SK-N-SH (cell line): ENCODE measurements at regions not wholly inside any gene's neighbourhood (a gene's known extent, or its start where the extent isn't known, plus 50 kb on each side); places are given as distances from the start of the nearest gene placed in this dataset.

ENCODE experiments used
- CTCF ChIA-PET: fragments of 300-600, 350-600 bp; formaldehyde crosslinking; extraction: SDS; loops from one replicate; lab custom pipeline; 2021; lab: Yijun Ruan, JAX
- POLR2A ChIA-PET: fragments of 350-600 bp; sonication (Branson Sonifier 250); formaldehyde crosslinking; extraction: SDS; loops from one replicate; lab custom pipeline; 2020; ENCODE audit warnings: antibody characterized with exemption, inconsistent platforms; lab: Yijun Ruan, JAX
- DNase-seq: peaks from one replicate; pipeline ENCODE4 v3.0.0; 2012
- H2AFZ ChIP-seq: fragments of 200-600 bp; sonication (generic); 2 replicates; pipeline ENCODE4 v1.8.1; 2016; ENCODE audit warnings: antibody characterized with exemption, mild to moderate bottlenecking, low read depth
- H3F3A ChIP-seq: fragments of 200-600 bp; sonication (generic); replicated peaks from 2 replicates; pipeline ENCODE3; 2016; ENCODE audit warnings: antibody characterized with exemption, mild to moderate bottlenecking; ENCODE audit not compliant: insufficient read depth
- H3K27ac ChIP-seq, 2 experiments: fragments of 200-500 bp in 1 of 2; fragments of 200-600 bp in 1 of 2; sonication (Bioruptor generic) in 1 of 2; sonication (generic), shearing (Covaris generic) in 1 of 2; 2 replicates each; pipeline versions ENCODE4 v1.5.1 to v1.6.1; 2014 to 2016; ENCODE audit warnings: low read depth in 2 of 2, inconsistent platforms in 1 of 2, low read length in 1 of 2, mild to moderate bottlenecking in 1 of 2, mixed read lengths in 1 of 2
- H3K27me3 ChIP-seq: fragments of 200-600 bp; sonication (generic), shearing (Covaris generic); 2 replicates; pipeline ENCODE4 v1.6.1; 2016; ENCODE audit warnings: mixed run types; ENCODE audit not compliant: insufficient read depth
- H3K36me3 ChIP-seq, 2 experiments: fragments of 200-500 bp in 1 of 2; fragments of 200-600 bp in 1 of 2; sonication (Bioruptor generic) in 1 of 2; sonication (generic) in 1 of 2; replicated peaks in 1 of 2; 2 replicates each; pipeline versions ENCODE3 to v1.5.1; 2014 to 2016; ENCODE audit warnings: low read length in 1 of 2, mild to moderate bottlenecking in 1 of 2; ENCODE audit not compliant: insufficient read depth in 2 of 2, control insufficient read depth in 1 of 2
- H3K4me1 ChIP-seq, 2 experiments: fragments of 200-500 bp in 1 of 2; fragments of 200-600 bp in 1 of 2; sonication (Bioruptor generic) in 1 of 2; sonication (generic), shearing (Covaris generic) in 1 of 2; 2 replicates each; pipeline versions ENCODE4 v1.5.1 to v1.6.1; 2014 to 2016; ENCODE audit warnings: low read depth in 1 of 2, low read length in 1 of 2, mixed run types in 1 of 2; ENCODE audit not compliant: insufficient read depth in 2 of 2, control insufficient read depth in 1 of 2
- H3K4me2 ChIP-seq: fragments of 200-600 bp; sonication (generic), shearing (Covaris generic); 2 replicates; pipeline ENCODE4 v1.6.1; 2017; ENCODE audit warnings: mixed run types
- H3K4me3 ChIP-seq, 2 experiments: fragments of 200-500 bp in 1 of 2; fragments of 200-600 bp in 1 of 2; sonication (Bioruptor generic) in 1 of 2; sonication (generic), shearing (Covaris generic) in 1 of 2; 2 replicates each; pipeline versions ENCODE4 v1.5.1 to v1.8.1; 2014 to 2016; ENCODE audit warnings: low read depth in 2 of 2, inconsistent platforms in 1 of 2, low read length in 1 of 2, mild to moderate bottlenecking in 1 of 2, mixed read lengths in 1 of 2, moderate library complexity in 1 of 2
- H3K79me2 ChIP-seq: fragments of 200-600 bp; sonication (generic); 2 replicates; pipeline ENCODE4 v1.8.1; 2017; ENCODE audit warnings: mild to moderate bottlenecking; ENCODE audit not compliant: insufficient read depth
- H3K9ac ChIP-seq: fragments of 200-600 bp; sonication (generic); 2 replicates; pipeline ENCODE4 v1.6.1; 2017; ENCODE audit warnings: mixed run types
- H3K9me2 ChIP-seq: fragments of 200-600 bp; sonication (generic); 2 replicates; pipeline ENCODE4 v1.6.1; 2017; ENCODE audit warnings: mixed run types
- H3K9me3 ChIP-seq: fragments of 200-600 bp; sonication (generic); 2 replicates; pipeline ENCODE4 v1.6.1; 2017; ENCODE audit warnings: mixed run types, mild to moderate bottlenecking, moderate library complexity
- H4K20me1 ChIP-seq: fragments of 200-600 bp; sonication (generic); 2 replicates; pipeline ENCODE4 v1.6.1; 2017; ENCODE audit warnings: mild to moderate bottlenecking, mixed run types; ENCODE audit not compliant: insufficient read depth
- CHD2 ChIP-seq: fragments of 150-350 bp; IDR thresholded peaks from 2 replicates; pipeline ENCODE4 v1.6.1; 2018; ENCODE audit warnings: low read length; ENCODE audit not compliant: partially characterized antibody
- EZH2phosphoT487 ChIP-seq: fragments of 200-600 bp; sonication (generic); IDR thresholded peaks from 2 replicates; pipeline ENCODE4 v1.6.1; 2017; ENCODE audit warnings: low read depth, mixed run types, mild to moderate bottlenecking, antibody characterized with exemption, moderate library complexity, borderline replicate concordance
- GABPA ChIP-seq: IDR thresholded peaks from 2 replicates; pipeline ENCODE4 v1.4.0; 2012; ENCODE audit warnings: low read depth, mild to moderate bottlenecking
- GATA2 ChIP-seq: sonication (generic); formaldehyde crosslinking; IDR thresholded peaks from 2 replicates; pipeline ENCODE4 v1.5.0; 2020; ENCODE audit warnings: mild to moderate bottlenecking, missing genetic modification reagents
- MAX ChIP-seq: IDR thresholded peaks from 2 replicates; pipeline ENCODE4 v1.4.0; 2012; ENCODE audit warnings: low read depth
- MEF2A ChIP-seq: IDR thresholded peaks from 2 replicates; pipeline ENCODE4 v1.4.0; 2012; ENCODE audit warnings: low read depth, borderline replicate concordance
- NRF1 ChIP-seq: IDR thresholded peaks from 2 replicates; pipeline ENCODE4 v1.6.1; 2012; ENCODE audit warnings: low read depth, mild to moderate bottlenecking, low read length
- RFX5 ChIP-seq: IDR thresholded peaks from 2 replicates; pipeline ENCODE4 v1.6.1; 2012; ENCODE audit warnings: mild to moderate bottlenecking, improper control_type of control experiment, low read length
- TEAD4 ChIP-seq: IDR thresholded peaks from 2 replicates; pipeline ENCODE4 v1.4.0; 2012; ENCODE audit warnings: mild to moderate bottlenecking, borderline replicate concordance; ENCODE audit not compliant: insufficient read depth
- whole genome bisulfite sequencing: methylation state at CpG from one replicate; pipeline ENCODE4 v1.1.6; 2017; ENCODE audit warnings: low lambda C conversion rate; 5-methylcytosine and 5-hydroxymethylcytosine counted together
- TF ChIP-seq, protein P1 (sequence below): IDR thresholded peaks from 2 replicates; pipeline ENCODE4 v1.6.1; 2012; ENCODE audit warnings: mild to moderate bottlenecking, low read depth, low read length, moderate library complexity
- TF ChIP-seq, protein P2 (sequence below): fragments of 150-350 bp; IDR thresholded peaks from 2 replicates; pipeline ENCODE4 v1.6.1; 2017; ENCODE audit warnings: antibody characterized with exemption, low read length, low read depth, borderline replicate concordance
- TF ChIP-seq, protein P3 (sequence below): IDR thresholded peaks from 2 replicates; pipeline ENCODE4 v1.4.0; 2012; ENCODE audit warnings: low read depth, borderline replicate concordance

DNA sequence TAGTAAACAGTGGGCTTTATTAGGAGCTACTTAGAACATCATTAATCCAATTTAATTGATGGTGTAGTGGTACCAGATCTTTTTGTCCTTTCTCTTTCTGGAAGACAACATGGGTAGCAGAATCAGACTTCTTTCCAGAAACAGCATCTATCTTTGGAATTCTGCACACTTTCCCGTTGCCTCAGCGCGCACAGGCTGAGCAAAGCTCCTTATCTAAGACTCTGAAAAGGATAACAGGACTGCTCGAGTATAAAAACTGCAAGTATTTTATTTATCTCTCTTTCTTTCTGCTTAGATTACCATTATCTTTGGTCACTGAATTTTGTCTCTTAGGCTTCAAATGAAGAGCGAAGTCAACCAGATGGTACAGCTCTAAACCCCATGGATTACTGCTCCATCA, 191.7 kb downstream of the DHX15 start:
- ChIA-PET POLR2A (no interaction called here), CTCF (interaction anchor here (0.7 kb wide), 1 partner anchor 1695 kb away, joined by 3 read pairs; no protein-coding TSS in a partner anchor)
- Histone ChIP-seq H3F3A (no peaks in the 10 kb centered on the region), H3K4me3 (no peak overlapping the region), H3K4me1 (no peaks in the 10 kb centered on the region), H4K20me1 (no peaks in the 10 kb centered on the region), H3K36me3 (no peaks in the 10 kb centered on the region), H3K79me2 (no peaks in the 10 kb centered on the region), H3K9me2 (no peaks in the 10 kb centered on the region), H3K27me3 (no peaks in the 10 kb centered on the region), H3K9me3 (no peaks in the 10 kb centered on the region), H2AFZ (no peak overlapping the region), H3K27ac (no peak overlapping the region), H3K4me2 (no peak overlapping the region), H3K9ac (no peak overlapping the region)
- 27% methylated on average over 5 of the region's 5 CpGs for WGBS
- TF ChIP-seq MAX, result no peak
- no peak for TF ChIP-seq GATA2 (CRISPR knock-in tag)
- no peak for TF ChIP-seq TEAD4
- TF ChIP-seq MEF2A, result no peak
- TF ChIP-seq, protein P1, sequence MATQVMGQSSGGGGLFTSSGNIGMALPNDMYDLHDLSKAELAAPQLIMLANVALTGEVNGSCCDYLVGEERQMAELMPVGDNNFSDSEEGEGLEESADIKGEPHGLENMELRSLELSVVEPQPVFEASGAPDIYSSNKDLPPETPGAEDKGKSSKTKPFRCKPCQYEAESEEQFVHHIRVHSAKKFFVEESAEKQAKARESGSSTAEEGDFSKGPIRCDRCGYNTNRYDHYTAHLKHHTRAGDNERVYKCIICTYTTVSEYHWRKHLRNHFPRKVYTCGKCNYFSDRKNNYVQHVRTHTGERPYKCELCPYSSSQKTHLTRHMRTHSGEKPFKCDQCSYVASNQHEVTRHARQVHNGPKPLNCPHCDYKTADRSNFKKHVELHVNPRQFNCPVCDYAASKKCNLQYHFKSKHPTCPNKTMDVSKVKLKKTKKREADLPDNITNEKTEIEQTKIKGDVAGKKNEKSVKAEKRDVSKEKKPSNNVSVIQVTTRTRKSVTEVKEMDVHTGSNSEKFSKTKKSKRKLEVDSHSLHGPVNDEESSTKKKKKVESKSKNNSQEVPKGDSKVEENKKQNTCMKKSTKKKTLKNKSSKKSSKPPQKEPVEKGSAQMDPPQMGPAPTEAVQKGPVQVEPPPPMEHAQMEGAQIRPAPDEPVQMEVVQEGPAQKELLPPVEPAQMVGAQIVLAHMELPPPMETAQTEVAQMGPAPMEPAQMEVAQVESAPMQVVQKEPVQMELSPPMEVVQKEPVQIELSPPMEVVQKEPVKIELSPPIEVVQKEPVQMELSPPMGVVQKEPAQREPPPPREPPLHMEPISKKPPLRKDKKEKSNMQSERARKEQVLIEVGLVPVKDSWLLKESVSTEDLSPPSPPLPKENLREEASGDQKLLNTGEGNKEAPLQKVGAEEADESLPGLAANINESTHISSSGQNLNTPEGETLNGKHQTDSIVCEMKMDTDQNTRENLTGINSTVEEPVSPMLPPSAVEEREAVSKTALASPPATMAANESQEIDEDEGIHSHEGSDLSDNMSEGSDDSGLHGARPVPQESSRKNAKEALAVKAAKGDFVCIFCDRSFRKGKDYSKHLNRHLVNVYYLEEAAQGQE, result no peak
- TF ChIP-seq, protein P2, sequence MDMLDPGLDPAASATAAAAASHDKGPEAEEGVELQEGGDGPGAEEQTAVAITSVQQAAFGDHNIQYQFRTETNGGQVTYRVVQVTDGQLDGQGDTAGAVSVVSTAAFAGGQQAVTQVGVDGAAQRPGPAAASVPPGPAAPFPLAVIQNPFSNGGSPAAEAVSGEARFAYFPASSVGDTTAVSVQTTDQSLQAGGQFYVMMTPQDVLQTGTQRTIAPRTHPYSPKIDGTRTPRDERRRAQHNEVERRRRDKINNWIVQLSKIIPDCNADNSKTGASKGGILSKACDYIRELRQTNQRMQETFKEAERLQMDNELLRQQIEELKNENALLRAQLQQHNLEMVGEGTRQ, result no peak
- TF ChIP-seq CHD2, result no peak
- TF ChIP-seq NRF1, result no peak
- no peak for TF ChIP-seq RFX5
- no peak for TF ChIP-seq EZH2phosphoT487
- TF ChIP-seq, protein P3, sequence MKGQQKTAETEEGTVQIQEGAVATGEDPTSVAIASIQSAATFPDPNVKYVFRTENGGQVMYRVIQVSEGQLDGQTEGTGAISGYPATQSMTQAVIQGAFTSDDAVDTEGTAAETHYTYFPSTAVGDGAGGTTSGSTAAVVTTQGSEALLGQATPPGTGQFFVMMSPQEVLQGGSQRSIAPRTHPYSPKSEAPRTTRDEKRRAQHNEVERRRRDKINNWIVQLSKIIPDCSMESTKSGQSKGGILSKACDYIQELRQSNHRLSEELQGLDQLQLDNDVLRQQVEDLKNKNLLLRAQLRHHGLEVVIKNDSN, result no peak
- DNase-seq, result no peak

DNA sequence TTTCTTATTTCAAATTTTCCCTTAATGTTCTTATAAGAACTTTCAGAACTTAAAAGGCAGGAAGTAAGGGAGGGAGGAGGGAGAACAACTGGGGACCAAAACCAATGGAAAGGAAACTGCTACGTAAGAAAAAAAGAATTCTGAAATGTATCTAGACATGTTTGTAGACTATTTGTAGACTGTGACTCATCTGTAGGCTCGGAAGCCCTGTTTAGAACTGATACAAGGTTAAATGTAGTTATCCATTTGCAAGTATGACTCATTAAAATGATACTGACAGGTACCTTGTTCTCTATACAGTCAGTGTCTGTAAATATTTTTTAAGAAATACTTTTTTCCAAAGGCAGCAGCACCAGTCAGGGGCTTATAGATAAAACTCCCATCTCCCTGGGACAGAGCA, 202.0 kb downstream of the DHX15 start:
- no peak for TF ChIP-seq GABPA
- no peaks in the 10 kb centered on the region for H4K20me1 ChIP-seq
- ChIA-PET CTCF (no interaction called here), POLR2A (no interaction called here)
- WGBS, result 2% methylated on average over 2 of the region's 2 CpGs
- H3F3A ChIP-seq, result no peaks in the 10 kb centered on the region
- H3K27me3 ChIP-seq, result no peaks in the 10 kb centered on the region
- no peaks in the 10 kb centered on the region for H3K79me2 ChIP-seq
- H3K36me3 ChIP-seq, result no peaks in the 10 kb centered on the region
- H3K9ac ChIP-seq, result no peak overlapping the region
- no peak for DNase-seq
- no peaks in the 10 kb centered on the region for H3K9me3 ChIP-seq
- no peak overlapping the region for H2AFZ ChIP-seq
- H3K27ac ChIP-seq, result no peak overlapping the region
- H3K9me2 ChIP-seq, result no peaks in the 10 kb centered on the region
- no peak overlapping the region for H3K4me3 ChIP-seq
- H3K4me1 ChIP-seq, result no peaks in the 10 kb centered on the region
- H3K4me2 ChIP-seq, result no peak overlapping the region
